Right atrium auricular region (tissue), 2 donors: ENCODE measurements at regions not wholly inside any gene's neighbourhood (a gene's known extent, or its start where the extent isn't known, plus 50 kb on each side); places are given as distances from the start of the nearest gene placed in this dataset.

Experiments
- DNase-seq: peaks from one replicate; pipeline ENCODE4 v3.0.0-alpha.2; 2019; ENCODE audit warnings: low spot score
- H3K27ac ChIP-seq, 2 donors: fragments of 200-600 bp; sonication (generic); 1 replicate in 1 of 2; 2 replicates in 1 of 2; pipeline ENCODE4 v1.5.1; 2016 to 2019
- H3K27me3 ChIP-seq, 2 donors: fragments of 200-600 bp; sonication (generic); one replicate each; pipeline versions ENCODE4 v1.5.1 to v1.6.0; 2017 to 2019
- H3K36me3 ChIP-seq: fragments of 200-600 bp; sonication (generic); one replicate; pipeline ENCODE4 v1.5.1; 2016
- H3K4me1 ChIP-seq, 2 donors: fragments of 200-600 bp; sonication (generic); one replicate each; pipeline versions ENCODE4 v1.5.1 to v1.6.0; 2017 to 2019
- H3K4me3 ChIP-seq, 2 donors: fragments of 200-600 bp; sonication (generic); 1 replicate in 1 of 2; 2 replicates in 1 of 2; pipeline ENCODE4 v1.5.1; 2017 to 2019; ENCODE audit warnings: mild to moderate bottlenecking in 1 of 2, moderate library complexity in 1 of 2
- H3K9me3 ChIP-seq, 2 donors: fragments of 200-600 bp; sonication (generic); one replicate each; pipeline ENCODE4 v1.5.1; 2019
- CTCF ChIP-seq, 2 donors: fragments of 200-600 bp; sonication (generic); IDR thresholded peaks; one replicate each; pipeline ENCODE4 v1.5.1; 2019; ENCODE audit warnings: antibody characterized with exemption in 2 of 2

GRCh38 chr2:196544906-196545433 lies 94.5 kb upstream of the CCDC150 start:
- Histone ChIP-seq H3K36me3 (no peaks in the 10 kb centered on the region), H3K27ac (no peak overlapping the region), H3K4me3 (no peak overlapping the region), H3K27me3 (no peaks in the 10 kb centered on the region), H3K4me1 (peaks cover 0 to 11% of the 10 kb centered on the region in 2 donors), H3K9me3 (no peaks in the 10 kb centered on the region)
- TF ChIP-seq CTCF (IDR thresholded peaks at IDR 0.05), result no peak
- DNase-seq, result no peak

- Histone ChIP-seq H3K4me1 (peaks cover 0 to 12% of the 10 kb centered on the region in 2 donors), H3K36me3 (no peaks in the 10 kb centered on the region), H3K4me3 (no peak overlapping the region), H3K9me3 (no peaks in the 10 kb centered on the region), H3K27me3 (no peaks in the 10 kb centered on the region), H3K27ac (no peak overlapping the region)
- no peak for TF ChIP-seq CTCF (IDR thresholded peaks at IDR 0.05)
- DNase-seq, result no peak
Observed at GRCh38 chr2:196546151-196546919, 93.2 kb upstream of the CCDC150 start.

DNA sequence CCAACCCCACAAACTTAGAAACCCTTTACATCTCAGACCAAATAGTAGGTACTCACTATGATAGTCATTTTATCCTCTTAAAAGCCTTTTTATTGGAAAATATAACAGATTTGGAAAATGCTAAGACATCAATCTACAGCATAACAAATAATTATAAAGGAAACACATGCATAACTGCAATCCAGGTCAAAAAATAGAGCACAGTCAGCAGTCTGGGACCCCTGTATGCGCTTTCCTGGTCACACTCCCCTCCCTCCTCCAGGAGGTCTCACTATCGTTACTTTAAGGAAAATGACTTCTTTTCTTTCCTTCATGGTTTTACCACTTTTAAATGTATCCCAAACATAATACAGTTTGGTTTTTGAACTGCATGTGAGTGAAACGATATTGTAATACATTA lies 90.5 kb upstream of the CCDC150 start:
- TF ChIP-seq CTCF (IDR thresholded peaks at IDR 0.05), result no peak
- no peaks in the 10 kb centered on the region for H3K27me3 ChIP-seq
- peaks cover 0 to 10% of the 10 kb centered on the region in 2 donors for H3K4me1 ChIP-seq
- no peaks in the 10 kb centered on the region for H3K9me3 ChIP-seq
- H3K4me3 ChIP-seq, result no peak overlapping the region
- no peak for DNase-seq
- no peak overlapping the region for H3K27ac ChIP-seq
- H3K36me3 ChIP-seq, result no peaks in the 10 kb centered on the region

- no peak overlapping the region for H3K4me3 ChIP-seq
- TF ChIP-seq CTCF (IDR thresholded peaks at IDR 0.05), result no peak
- no peak for DNase-seq
- H3K36me3 ChIP-seq, result no peaks in the 10 kb centered on the region
- H3K27me3 ChIP-seq, result no peaks in the 10 kb centered on the region
- no peaks in the 10 kb centered on the region for H3K9me3 ChIP-seq
- no peak overlapping the region for H3K27ac ChIP-seq
- peaks cover 0 to 3% of the 10 kb centered on the region in 2 donors for H3K4me1 ChIP-seq
Observed at GRCh38 chr2:196551014-196551413, 88.5 kb upstream of the CCDC150 start.

DNA sequence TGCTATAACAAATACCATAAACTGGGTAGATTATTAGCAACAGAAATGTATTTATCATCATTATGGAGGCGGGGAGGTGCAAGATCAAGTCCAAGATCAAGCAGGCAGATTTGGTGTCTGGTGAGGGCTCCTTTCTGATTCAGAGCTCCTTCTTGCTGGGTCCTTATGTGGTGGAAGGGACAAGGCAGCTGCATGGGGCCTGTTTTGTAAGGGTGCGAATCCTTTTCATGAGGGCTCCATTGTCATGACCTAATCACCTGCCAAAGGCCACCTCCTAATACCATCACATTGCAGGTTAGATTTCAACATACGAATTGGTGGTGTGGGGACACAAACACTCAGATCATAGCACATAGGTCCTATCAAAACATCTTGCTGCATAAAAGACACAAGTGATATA lies 84.4 kb upstream of the CCDC150 start:
- Histone ChIP-seq H3K36me3 (no peaks in the 10 kb centered on the region), H3K4me3 (no peak overlapping the region), H3K27ac (no peak overlapping the region), H3K9me3 (no peaks in the 10 kb centered on the region), H3K27me3 (no peaks in the 10 kb centered on the region), H3K4me1 (no peaks in the 10 kb centered on the region)
- no peak for TF ChIP-seq CTCF (IDR thresholded peaks at IDR 0.05)
- DNase-seq, result no peak

GRCh38 chr2:196555726-196556125 lies 83.8 kb upstream of the CCDC150 start:
- Histone ChIP-seq H3K4me1 (no peaks in the 10 kb centered on the region), H3K27me3 (no peaks in the 10 kb centered on the region), H3K4me3 (no peak overlapping the region), H3K36me3 (no peaks in the 10 kb centered on the region), H3K27ac (no peak overlapping the region), H3K9me3 (no peaks in the 10 kb centered on the region)
- TF ChIP-seq CTCF (IDR thresholded peaks at IDR 0.05), result no peak
- no peak for DNase-seq
